ENCODE measurements at regions not wholly inside any gene's neighbourhood (a gene's known extent, or its start where the extent isn't known, plus 50 kb on each side); places are given as distances from the start of the nearest gene placed in this dataset.

DNA sequence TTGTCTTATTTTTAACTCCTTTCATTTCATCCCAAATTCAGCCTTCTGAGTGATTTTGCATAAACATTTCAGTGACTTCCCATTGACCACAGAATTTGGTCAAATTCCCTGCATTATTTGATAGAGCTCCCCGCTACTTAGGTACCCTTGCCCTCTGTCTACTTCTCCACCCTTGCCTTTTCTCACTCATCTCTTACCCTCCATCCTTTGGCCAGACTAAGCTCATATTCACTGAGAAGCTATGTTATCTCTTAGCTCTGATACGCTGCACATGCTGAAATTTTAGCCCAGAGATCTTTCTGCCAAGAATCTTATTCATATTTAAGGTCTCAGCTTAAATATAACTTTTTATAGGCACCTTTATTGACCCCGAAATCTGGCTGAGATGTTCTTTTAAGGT is 1031.9 kb downstream of the ADGRL3 start:
- TF ChIP-seq CTCF (IDR thresholded peaks at IDR 0.05), result no peak
- TF ChIP-seq POLR2A (IDR thresholded peaks at IDR 0.05), result no peak
- no peak for TF ChIP-seq POLR2AphosphoS5 (IDR thresholded peaks at IDR 0.05)
- no peak for TF ChIP-seq EP300 (IDR thresholded peaks at IDR 0.05)
